Coronary artery (tissue), 2 donors: ENCODE measurements at regions not wholly inside any gene's neighbourhood (a gene's known extent, or its start where the extent isn't known, plus 50 kb on each side); places are given as distances from the start of the nearest gene placed in this dataset.

Experiments used
- DNase-seq: peaks from one replicate; pipeline ENCODE4 v3.0.0-alpha.2; 2017; ENCODE audit warnings: low spot score
- H3K27ac ChIP-seq, 2 donors: fragments of 200-600 bp; sonication (generic); one replicate each; pipeline ENCODE4 v1.5.1; 2016 to 2019
- H3K4me3 ChIP-seq: fragments of 200-600 bp; sonication (generic); 2 replicates; pipeline ENCODE4 v1.5.1; 2016; ENCODE audit warnings: mild to moderate bottlenecking, moderate library complexity
- TF ChIP-seq, protein P1 (sequence below): fragments of 200-600 bp; sonication (generic); IDR thresholded peaks from one replicate; pipeline ENCODE4 v1.5.1; 2019; ENCODE audit warnings: antibody characterized with exemption

DNA sequence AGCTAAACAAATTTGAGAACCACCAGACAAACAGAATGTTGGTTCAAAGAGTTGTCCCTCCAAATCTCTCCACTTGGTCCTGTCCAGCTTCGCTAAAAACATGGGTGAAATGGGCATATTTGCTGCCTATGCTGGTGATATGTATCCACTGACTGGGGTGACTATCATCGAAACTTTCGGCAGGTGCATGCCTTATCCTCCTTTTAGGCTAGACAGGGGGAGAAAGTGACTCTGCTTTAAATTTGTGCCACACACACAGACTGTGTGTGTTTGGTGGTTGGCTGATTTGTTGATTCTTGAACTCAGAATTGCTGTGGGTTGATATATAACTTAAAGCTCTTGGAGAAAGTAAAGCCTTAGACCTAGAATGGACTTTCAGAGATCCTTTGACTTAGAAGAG is 324.1 kb upstream of the NT5C1B start:
- no peak overlapping the region for H3K27ac ChIP-seq
- no peak for DNase-seq
- TF ChIP-seq, protein P1, sequence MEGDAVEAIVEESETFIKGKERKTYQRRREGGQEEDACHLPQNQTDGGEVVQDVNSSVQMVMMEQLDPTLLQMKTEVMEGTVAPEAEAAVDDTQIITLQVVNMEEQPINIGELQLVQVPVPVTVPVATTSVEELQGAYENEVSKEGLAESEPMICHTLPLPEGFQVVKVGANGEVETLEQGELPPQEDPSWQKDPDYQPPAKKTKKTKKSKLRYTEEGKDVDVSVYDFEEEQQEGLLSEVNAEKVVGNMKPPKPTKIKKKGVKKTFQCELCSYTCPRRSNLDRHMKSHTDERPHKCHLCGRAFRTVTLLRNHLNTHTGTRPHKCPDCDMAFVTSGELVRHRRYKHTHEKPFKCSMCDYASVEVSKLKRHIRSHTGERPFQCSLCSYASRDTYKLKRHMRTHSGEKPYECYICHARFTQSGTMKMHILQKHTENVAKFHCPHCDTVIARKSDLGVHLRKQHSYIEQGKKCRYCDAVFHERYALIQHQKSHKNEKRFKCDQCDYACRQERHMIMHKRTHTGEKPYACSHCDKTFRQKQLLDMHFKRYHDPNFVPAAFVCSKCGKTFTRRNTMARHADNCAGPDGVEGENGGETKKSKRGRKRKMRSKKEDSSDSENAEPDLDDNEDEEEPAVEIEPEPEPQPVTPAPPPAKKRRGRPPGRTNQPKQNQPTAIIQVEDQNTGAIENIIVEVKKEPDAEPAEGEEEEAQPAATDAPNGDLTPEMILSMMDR: no peak
- no peak overlapping the region for H3K4me3 ChIP-seq

DNA sequence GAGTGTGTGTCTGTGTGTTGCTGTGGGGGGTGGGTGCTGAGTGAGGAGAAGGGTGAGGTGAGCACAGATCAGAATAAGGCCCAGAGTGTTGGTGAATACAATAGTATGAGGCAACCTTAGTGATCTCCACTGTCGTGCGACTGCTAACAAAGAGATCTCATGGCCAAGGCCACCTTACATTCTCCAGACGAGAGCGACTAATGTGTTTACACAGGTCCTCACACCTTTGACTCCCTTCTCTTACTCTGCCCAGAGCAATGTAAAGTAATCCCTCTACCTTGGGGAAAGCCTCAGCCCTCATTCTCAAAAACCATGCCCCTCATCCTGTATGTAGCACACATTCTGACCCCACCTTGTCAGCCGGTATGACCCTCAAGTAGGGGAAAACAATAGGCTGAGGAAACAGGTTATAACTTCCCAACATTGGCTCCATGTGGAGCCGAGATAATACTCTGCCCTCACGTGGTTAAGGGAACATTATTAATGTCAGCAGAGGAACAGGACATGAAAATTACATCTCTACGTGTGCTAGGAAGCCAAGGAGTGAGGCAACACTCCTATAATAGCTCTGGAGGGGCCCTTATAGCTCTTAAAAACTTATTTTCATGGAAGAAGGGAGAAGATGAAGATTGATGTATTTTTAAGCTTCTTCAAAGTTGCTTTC is 323.0 kb upstream of the NT5C1B start:
- H3K27ac ChIP-seq: no peak overlapping the region
- TF ChIP-seq, protein P1: no peak
- no peak overlapping the region for H3K4me3 ChIP-seq
- DNase-seq: no peak

DNA sequence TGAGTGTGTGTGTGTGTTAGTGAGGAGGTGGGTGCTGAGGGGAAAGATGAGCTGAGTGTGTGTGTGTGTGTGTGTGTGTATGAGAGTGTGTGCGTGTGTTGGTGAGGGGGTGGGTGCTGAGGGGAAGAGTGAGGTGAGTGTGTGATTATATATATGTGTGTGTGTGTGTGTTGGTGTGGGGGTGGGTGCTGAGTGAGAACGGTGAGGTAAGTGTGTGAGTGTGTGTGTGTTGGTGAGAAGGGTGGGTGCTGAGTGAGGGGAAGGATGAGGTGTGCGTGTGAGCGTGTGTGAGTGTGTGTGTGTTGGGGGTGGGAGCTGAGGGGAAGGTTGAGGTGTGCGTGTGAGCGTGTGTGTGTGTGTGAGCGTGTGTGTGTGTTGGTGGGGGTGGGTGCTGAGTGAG is 322.0 kb upstream of the NT5C1B start:
- TF ChIP-seq, protein P1: no peak
- Histone ChIP-seq H3K4me3 (no peak overlapping the region), H3K27ac (no peak overlapping the region)
- no peak for DNase-seq

DNA sequence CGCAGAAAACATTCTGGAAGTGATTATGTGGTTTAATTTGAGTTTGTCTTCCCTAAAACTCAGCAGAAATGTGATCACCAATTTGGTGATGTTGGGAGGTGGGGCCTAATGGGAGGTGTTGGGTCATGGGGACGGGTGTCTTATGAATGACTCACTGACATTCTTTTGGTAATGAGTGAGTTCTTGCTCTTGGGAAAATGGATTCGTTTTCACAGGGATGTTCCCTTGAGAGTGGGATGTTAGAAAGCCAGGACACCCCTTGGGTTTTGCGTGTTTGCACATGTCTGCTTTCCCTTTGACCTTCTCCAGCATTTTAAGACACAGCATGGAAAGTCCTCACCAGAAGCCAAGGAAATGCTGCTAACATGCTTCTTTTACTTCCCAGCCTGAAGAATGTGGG is 321.5 kb upstream of the NT5C1B start:
- no peak for DNase-seq
- TF ChIP-seq, protein P1: no peak
- Histone ChIP-seq H3K27ac (no peak overlapping the region), H3K4me3 (no peak overlapping the region)

DNA sequence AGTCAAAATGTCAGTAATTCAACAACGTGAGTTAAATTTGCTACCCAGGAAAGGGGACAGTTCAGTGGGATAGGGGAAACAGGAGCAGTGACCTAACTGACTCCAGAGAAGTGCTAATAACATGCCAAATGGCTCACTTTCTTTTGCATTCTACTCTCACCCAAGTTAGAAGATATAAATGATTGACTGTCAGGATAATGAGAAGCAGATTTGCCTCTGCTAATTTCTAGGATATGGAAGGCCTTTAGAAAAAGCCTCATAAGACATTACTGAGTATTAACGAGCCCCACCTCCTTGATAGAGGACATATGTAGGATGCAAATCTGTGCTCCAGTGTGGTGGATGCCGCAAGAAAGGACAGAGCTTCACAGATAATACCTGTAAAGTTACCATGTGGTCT is 318.6 kb upstream of the NT5C1B start:
- Histone ChIP-seq H3K27ac (no peak overlapping the region), H3K4me3 (no peak overlapping the region)
- no peak for DNase-seq
- TF ChIP-seq, protein P1: no peak

DNA sequence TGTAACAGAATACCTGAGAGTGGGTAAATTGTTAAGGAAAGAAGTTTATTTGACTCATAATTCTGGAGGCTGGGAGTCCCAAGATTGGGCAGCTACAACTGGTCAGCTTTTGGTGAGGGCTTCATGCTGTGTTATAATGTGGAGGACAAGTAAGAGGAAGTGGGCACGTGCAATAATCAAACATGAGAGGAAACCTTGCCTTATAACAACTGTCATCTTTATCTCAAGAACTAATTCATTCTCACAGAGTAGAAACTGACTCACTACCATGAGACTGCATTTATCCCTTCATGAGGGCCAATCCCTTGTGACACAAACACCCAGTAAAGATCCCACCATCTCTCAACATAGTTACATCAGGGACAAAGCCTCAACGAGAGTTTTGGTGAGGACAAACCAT is 318.1 kb upstream of the NT5C1B start:
- Histone ChIP-seq H3K27ac (no peak overlapping the region), H3K4me3 (no peak overlapping the region)
- DNase-seq: no peak
- TF ChIP-seq, protein P1: no peak

DNA sequence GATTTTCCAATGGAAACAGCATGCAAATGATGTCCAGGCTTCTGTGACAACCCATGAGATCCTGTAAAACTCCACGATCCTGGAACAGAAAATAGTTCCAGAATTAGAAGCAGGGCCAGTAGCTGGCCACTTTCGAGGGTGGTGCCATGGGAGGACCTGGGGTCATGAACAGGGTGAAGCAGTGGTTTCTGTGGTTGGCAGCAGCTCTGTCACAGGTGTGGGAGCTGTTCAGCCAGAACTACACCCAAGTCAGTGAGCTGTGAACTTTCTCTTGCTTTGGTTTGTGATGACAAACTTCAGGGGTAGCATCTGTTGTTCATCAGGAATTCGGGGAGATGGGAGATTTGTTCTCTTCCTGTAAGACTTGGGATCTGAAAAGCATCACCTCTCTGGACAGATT is 314.4 kb upstream of the NT5C1B start:
- no peak for DNase-seq

More for the DNA sequence above, 314.4 kb upstream of the NT5C1B start:
- no peak overlapping the region for H3K4me3 ChIP-seq
- TF ChIP-seq, protein P1: no peak
- H3K27ac ChIP-seq: no peak overlapping the region
